ENCODE measurements at regions not wholly inside any gene's neighbourhood (a gene's known extent, or its start where the extent isn't known, plus 50 kb on each side); places are given as distances from the start of the nearest gene placed in this dataset.
"Not testable (repeated sequence)": the region's sequence is repeated elsewhere in the genome, so short reads cannot be mapped to it uniquely, and the experiment has no call there.

GRCh38 chr7:86199881-86200614, 443.7 kb upstream of the GRM3 start:
- no peak for DNase-seq

- no peak for DNase-seq
Measured at GRCh38 chr7:86190351-86190750, 453.4 kb upstream of the GRM3 start.

GRCh38 chr7:86181474-86181873, 462.2 kb upstream of the GRM3 start:
- no peak for DNase-seq

- DNase-seq, result no peak
Measured at GRCh38 chr7:86164827-86165226, 478.9 kb upstream of the GRM3 start.

- DNase-seq, result no peak
Measured at GRCh38 chr7:86158111-86158510, 485.6 kb upstream of the GRM3 start.

GRCh38 chr7:86155623-86156022, 488.1 kb upstream of the GRM3 start:
- DNase-seq, result no peak

GRCh38 chr7:86152926-86153325, 490.8 kb upstream of the GRM3 start:
- DNase-seq, result no peak

- DNase-seq, result peak; percentile 67
Measured at GRCh38 chr7:86149024-86149665, 494.6 kb upstream of the GRM3 start.

GRCh38 chr7:86148501-86148900, 495.2 kb upstream of the GRM3 start:
- DNase-seq, result no peak

- DNase-seq, result no peak
Measured at GRCh38 chr7:86137343-86137742, 506.4 kb upstream of the GRM3 start.

- DNase-seq, result no peak
Measured at GRCh38 chr7:86130268-86130667, 513.4 kb upstream of the GRM3 start.

- DNase-seq, result no peak
Measured at GRCh38 chr7:86123476-86123875, 520.2 kb upstream of the GRM3 start.

- DNase-seq, result no peak
Measured at GRCh38 chr7:86094166-86094669, 549.5 kb upstream of the GRM3 start.

- no peak for DNase-seq
Measured at GRCh38 chr7:86091369-86091768, 552.3 kb upstream of the GRM3 start.

- DNase-seq, result no peak
Measured at GRCh38 chr7:86089455-86089854, 554.3 kb upstream of the GRM3 start.

GRCh38 chr7:86064572-86064971, 579.1 kb upstream of the GRM3 start:
- not testable (repeated sequence) for DNase-seq

- DNase-seq, result no peak
Measured at GRCh38 chr7:86058649-86059048, 585.1 kb upstream of the GRM3 start.

- no peak for DNase-seq
Measured at GRCh38 chr7:86050918-86051317, 592.8 kb upstream of the GRM3 start.

- DNase-seq, result no peak
Measured at GRCh38 chr7:86049910-86050309, 593.8 kb upstream of the GRM3 start.

GRCh38 chr7:86045197-86045596, 598.5 kb upstream of the GRM3 start:
- not testable (repeated sequence) for DNase-seq

GRCh38 chr7:86025807-86026206, 617.9 kb upstream of the GRM3 start:
- no peak for DNase-seq

GRCh38 chr7:86013662-86014061, 630.0 kb upstream of the GRM3 start:
- no peak for DNase-seq

GRCh38 chr7:86012971-86013370, 630.7 kb upstream of the GRM3 start:
- no peak for DNase-seq

- no peak for DNase-seq
Measured at GRCh38 chr7:86008898-86009297, 634.8 kb upstream of the GRM3 start.

GRCh38 chr7:86006909-86007308, 636.8 kb upstream of the GRM3 start:
- DNase-seq, result no peak

Data from islet precursor cell (in vitro differentiated cells).